GM21723 (cell line): ENCODE measurements at regions not wholly inside any gene's neighbourhood (a gene's known extent, or its start where the extent isn't known, plus 50 kb on each side); places are given as distances from the start of the nearest gene placed in this dataset.
"Not testable (repeated sequence)": the region's sequence is repeated elsewhere in the genome, so short reads cannot be mapped to it uniquely, and the experiment has no call there.

ENCODE experiments used
- ATAC-seq: cut with Tn5 transposase; IDR thresholded peaks from one replicate; pipeline ENCODE4 v1.9.1; 2021; ENCODE audit warnings: mild to moderate bottlenecking, moderate library complexity; ENCODE audit not compliant: unreplicated experiment

DNA sequence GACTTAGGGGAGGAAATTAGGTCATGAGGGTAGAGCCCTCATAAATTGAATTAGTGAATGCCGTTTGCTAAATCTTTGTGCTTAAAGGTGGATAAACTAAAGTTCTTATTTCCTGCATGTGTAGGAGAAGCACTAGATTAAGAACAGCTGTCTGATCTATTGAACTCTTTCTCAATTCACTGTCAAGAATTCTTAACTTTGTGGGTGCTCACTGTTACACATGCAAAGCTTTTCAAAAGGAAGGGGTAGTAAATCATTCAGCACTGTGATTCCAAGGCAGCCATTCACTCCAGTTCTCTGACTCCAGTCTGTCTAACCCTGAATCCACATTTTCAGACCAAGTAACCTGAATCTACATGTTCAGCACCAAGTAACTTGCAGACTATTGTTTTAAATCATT, 1520.1 kb downstream of the PCDH18 start:
- ATAC-seq, result no peak

DNA sequence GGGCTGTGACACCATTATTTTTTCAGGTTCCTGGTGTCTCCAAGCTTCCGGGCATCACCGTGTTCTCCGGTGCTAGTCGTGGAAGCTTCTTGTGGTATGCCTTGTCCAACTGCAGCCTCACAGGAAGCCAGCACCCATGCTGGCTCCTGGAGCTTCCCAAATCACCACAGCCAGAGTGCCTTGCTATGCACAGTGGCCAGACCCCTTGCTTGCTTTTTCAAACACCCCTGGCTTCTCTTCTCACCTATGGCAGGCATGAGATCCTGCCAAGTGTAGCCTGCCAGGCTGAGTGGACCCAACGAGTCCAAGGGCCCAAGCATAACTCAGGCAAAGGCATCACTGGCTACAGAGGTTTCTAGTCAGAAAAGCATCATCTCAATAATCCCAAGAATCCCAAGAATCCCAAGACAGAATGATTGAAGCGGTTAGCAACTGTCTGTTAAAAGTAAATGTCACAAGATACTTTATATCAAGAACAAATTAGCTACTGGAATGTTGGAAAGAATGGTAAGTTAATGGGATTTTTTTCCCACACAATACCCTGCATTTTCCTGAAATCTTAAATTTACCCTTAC, 1522.9 kb downstream of the PCDH18 start:
- ATAC-seq, result no peak

DNA sequence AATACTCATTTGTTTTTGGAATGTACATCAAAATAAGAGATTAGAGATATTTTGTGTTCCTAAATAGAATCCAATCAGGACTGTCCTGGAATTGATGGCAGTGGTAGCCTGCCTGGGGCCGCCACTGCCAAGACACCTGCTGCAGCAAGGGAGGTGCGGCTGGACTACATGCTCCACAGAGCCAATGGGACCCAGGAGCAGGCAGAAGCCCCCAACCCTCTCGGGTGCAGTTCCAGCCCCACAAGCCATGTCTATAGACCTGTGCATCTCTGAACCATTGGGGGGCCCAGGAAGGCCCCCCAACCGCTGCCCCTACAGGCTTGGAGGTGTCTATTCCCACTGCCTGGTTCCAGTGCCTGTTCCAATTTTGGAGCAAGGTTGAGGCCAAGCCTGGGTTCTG, 1524.3 kb downstream of the PCDH18 start:
- no peak for ATAC-seq

DNA sequence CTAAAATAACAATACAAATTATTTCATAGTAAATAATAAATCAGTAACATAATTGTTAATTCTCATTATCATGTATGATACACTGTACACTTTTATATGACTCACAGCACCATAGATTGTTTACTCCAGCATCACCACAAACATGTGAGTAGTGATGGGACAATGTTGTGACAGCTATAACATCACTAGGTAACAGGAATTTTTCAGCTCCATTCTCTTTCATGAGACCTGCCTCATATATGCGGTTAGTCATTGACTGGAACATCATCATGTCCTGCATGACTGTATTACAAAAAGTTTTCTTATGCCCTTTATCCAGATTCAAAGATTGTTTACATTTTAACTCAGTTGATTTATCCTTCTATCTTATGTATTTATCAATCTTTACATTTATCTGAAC, 1530.0 kb downstream of the PCDH18 start:
- no peak for ATAC-seq

GRCh38 chr4:136001791-136002190, 1530.5 kb downstream of the PCDH18 start:
- ATAC-seq, result no peak

DNA sequence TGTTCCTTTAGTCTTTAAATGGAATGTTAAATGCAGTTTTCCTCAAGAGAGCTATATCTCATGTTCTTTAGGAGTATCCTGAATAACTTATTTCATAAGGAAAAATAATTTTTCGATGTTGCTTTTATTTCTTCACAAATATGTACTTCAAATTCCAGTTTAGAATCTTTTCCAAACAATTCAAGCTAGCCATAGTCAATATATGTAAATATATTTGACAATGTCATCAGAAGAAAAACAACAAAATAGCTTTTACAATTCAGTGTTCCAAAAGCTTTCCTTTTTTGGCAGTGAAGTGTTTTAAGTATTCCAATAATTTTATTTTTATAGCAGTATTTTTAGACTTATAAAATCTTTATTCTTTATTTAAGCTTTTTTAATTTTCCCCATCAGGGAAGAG, 1532.0 kb downstream of the PCDH18 start:
- no peak for ATAC-seq

GRCh38 chr4:135994360-135994759, 1537.9 kb downstream of the PCDH18 start:
- no peak for ATAC-seq

DNA sequence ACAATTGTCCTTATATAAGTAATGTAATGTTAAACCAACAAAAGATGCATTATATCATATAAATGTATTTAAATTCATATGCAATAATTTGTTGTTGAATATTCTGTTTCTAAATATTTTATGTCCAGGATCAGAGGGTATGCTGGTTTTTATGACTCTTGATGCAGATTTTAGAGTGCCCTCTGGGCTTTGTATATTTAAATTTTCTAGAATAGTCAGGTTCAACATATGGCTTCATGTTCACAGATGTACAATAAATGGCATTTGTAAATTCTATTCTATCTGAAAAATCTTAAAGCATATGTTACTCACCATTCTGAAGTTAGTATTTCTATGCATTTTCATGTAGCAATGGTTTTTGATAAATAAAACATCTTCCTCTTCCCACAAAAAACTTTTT, 1555.4 kb downstream of the PCDH18 start:
- no peak for ATAC-seq

DNA sequence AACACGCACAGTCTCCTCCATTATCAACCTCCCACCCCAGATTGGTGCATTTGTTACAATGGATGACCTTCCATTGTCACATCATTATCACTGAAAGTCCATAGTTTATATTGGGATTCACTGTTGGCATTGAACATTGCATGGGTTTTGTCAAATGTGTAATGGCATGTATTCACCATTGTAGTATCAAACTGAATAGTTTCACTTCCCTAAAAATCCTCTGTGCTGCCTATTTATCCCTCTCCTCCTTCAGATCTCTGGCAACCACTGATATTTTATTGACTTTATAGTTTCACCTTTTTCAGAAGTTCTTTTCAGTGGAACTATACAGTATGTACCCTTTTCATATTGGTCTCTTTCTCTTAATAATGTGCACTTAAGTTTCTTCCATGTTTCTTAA, 1565.4 kb downstream of the PCDH18 start:
- ATAC-seq, result no peak

DNA sequence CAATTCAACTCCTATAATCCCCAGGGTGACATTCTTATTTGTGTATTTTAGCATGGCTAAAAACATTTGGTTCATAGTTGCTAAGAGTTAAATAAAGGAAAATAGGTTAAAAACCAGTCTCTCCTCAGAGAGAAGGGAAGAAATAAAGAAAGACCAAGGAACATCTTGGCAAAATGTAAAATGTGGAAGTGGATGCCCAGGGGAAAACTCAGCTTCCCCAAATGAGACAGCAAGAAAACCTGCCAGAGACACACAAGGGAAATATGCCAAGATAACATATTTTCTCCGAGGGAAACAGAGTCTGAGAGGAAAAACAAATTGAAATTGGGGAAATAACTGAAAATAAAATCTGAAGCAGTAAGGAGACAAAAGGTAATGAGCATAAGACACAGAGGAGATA, 1569.3 kb downstream of the PCDH18 start:
- no peak for ATAC-seq

GRCh38 chr4:135949931-135950330, 1582.4 kb downstream of the PCDH18 start:
- no peak for ATAC-seq

DNA sequence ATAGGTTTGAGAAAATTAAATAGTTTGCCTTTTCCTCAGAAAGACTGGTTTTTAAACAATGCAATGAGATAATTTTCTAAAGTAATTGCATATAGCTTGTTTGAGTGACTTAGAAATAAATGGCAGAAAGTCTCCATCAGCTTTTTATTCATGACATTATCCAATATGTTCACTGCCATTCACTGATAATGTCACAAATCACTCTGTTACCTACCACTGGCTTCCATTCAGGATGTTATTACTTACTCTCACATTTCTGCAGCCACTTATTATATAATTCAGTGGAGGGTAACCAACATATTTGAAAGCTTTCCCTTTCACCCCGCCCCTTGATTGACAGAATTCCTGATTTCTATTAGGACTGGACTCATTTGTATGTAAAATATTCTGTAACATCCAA, 1583.5 kb downstream of the PCDH18 start:
- no peak for ATAC-seq

DNA sequence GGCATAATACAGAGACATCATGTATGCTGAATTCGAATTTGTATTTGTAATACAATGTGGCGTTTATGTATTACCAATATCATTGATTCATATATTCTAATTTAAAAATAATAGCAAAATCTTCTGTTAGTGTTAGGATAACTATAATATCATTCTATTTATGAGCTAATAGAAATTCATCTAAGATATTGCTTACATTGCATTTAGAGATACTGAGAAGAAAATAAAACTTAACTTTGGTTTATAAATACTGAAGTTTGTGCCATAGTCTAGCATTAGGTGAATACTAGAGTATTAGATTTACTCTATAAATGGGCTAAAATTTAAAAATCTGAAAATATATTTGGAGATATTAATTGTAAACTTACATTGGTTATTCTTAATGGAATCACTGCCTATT, 1590.6 kb downstream of the PCDH18 start:
- no peak for ATAC-seq

DNA sequence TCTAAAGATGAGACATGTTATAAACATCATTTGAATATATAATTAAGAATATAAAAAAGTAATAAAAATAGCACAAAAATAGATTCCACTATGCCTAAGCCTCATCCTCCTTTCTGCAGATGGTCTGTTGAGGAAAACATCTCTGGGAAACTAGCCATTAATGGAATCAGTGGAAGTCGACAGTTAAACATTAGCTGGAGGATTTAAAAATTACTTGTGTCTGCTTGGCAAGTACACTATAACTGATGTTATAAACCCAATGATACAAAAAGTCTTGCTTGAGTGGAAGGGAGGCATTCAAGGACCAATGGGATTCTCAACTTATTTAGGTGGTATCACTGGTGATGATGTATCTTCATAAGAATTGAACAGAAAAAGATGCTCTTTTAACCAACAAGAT, 1598.3 kb downstream of the PCDH18 start:
- no peak for ATAC-seq

GRCh38 chr4:135927651-135928050, 1604.6 kb downstream of the PCDH18 start:
- ATAC-seq, result no peak

DNA sequence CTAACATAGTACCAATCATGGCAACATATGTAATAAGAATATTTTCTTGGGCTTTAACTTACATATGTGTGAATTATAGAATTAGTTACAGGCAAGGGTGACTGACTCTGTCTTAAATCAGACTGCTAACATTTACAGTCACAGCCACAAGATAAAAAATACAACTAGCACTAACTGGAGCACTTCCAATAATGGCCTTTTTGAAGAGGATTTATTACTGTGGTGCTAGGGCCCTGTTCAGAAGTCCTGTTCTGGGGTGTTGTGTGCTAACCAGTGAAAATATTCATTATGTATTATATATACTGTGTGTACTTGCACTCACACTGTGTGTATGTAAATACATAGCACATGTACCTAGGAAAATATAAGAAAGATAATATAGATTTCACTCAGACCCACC, 1611.2 kb downstream of the PCDH18 start:
- ATAC-seq, result no peak

DNA sequence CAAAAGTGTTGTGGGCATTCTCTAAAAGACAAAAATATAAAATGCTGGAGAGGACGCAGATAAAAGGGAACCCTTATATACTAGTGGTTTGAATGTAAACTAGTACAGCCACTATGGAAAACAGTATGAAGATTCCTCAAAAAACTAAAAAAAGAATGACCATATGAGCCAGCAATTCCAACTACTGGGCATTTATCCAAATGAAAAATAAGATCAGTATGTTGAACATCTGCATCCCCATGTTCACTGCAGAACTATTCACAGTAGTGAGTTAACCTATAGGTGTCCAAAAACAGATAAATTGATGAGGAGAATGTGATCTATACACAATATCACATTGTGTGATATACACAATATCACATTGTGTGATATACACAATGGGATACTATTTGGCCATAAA, 1615.3 kb downstream of the PCDH18 start:
- no peak for ATAC-seq

GRCh38 chr4:135900956-135901355, 1631.3 kb downstream of the PCDH18 start:
- no peak for ATAC-seq

DNA sequence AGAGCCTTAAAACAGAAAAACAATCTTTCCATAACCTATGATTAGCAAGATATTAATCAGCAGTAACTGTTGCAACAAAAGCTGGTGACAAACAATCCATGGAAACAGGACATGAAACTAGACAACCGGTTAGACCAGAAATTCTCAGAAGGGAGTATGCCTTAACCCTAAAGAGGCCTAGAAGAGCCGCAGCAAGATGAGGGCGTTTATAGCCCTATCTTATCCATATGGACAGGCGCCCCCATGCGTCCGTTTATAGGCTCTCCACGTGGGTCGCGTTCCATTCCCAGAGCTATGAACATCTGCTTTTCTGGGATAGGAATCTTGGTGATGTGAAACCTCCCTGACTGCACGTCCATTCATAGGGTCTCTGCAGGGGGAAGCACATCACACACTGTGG, 1662.7 kb upstream of the PABPC4L start:
- not testable (repeated sequence) for ATAC-seq

DNA sequence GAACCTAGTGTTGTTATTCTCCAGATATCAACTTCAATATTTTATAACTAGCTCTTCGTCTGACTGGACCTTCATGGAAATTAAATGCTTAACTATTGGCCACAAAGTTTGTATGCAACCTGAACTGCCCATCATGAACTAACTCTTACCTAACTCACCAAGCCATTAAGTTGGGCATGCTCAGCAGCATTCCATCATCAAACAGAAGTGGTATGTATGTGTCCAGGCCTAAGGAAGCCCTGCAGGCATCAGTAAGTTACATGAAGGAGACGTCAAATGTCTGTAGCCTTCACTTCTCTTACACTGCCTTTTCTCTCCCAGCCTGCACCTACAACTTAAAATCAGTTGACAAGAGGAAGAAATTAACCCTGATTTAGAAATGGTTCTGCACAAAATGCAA, 1639.2 kb upstream of the PABPC4L start:
- no peak for ATAC-seq

DNA sequence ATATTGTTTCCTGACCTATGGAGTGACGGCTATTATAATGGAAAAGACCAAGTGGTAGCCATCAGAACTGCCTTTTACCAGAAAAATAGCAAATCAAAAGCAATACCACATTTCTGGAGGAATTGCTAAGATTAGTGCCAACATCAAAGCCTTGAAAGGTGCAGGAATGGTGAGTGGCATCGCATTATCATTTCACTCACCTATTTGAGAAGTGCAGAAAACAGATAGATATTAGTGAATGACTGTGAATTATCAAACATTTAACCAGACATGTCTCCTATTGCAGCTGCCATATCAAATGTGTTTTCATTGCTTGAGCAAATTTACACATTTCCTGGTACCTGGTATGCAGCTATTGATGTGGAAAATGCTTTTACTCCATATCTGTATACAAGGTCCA, 1638.1 kb upstream of the PABPC4L start:
- no peak for ATAC-seq

GRCh38 chr4:135838889-135839288, 1637.3 kb upstream of the PABPC4L start:
- ATAC-seq, result no peak

GRCh38 chr4:135834471-135834870, 1632.9 kb upstream of the PABPC4L start:
- ATAC-seq, result no peak

DNA sequence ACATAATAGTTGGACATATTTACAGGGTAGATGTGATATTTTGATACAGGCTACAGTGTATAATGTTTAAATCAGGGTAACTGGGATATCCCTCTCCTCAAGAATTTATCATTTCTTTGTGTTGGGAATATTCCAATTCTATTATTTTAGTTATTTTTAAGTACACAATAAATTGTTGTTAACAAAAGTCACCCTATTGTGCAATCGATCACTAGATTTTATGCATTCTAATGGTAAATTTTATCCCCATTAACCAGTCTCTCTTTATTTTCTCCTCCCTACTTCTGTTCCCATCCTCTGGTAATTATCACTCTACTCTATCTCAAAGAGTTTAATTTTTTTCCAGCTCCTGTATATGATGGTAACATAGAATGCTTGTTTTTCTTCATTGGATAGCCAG, 1631.9 kb upstream of the PABPC4L start:
- no peak for ATAC-seq
